CD4-positive, alpha-beta memory T cell (primary cell): ENCODE measurements at regions not wholly inside any gene's neighbourhood (a gene's known extent, or its start where the extent isn't known, plus 50 kb on each side); places are given as distances from the start of the nearest gene placed in this dataset.

ENCODE experiments used
- CTCF ChIA-PET: fragments of 350-600 bp; sonication (Branson Sonifier 250); formaldehyde crosslinking; loops from one replicate; lab custom pipeline; 2021; ENCODE audit warnings: inconsistent platforms; ENCODE audit not compliant: partially characterized antibody; lab: Charles Lee
- POLR2A ChIA-PET: fragments of 350-600 bp; sonication (Branson Sonifier 250); formaldehyde crosslinking; loops from one replicate; lab custom pipeline; 2021; ENCODE audit not compliant: partially characterized antibody; lab: Charles Lee
- DNase-seq, 5 donors: peaks; one replicate each; pipeline versions ENCODE4 v3.0.0 to v3.0.0-alpha.2; 2020 to 2022; ENCODE audit warnings: mixed read lengths in 1 of 5
- H3K27ac ChIP-seq: one replicate; pipeline ENCODE4 v1.7.0; 2013; ENCODE audit warnings: low read depth, low read length
- H3K27me3 ChIP-seq: 2 replicates; pipeline ENCODE4 v1.7.0; 2013; ENCODE audit warnings: mild to moderate bottlenecking, low read length, moderate library complexity; ENCODE audit not compliant: insufficient read depth
- H3K36me3 ChIP-seq: 2 replicates; pipeline ENCODE4 v1.7.0; 2013; ENCODE audit warnings: mild to moderate bottlenecking, low read length, moderate library complexity; ENCODE audit not compliant: insufficient read depth
- H3K4me1 ChIP-seq: 2 replicates; pipeline ENCODE4 v1.7.0; 2013; ENCODE audit warnings: mild to moderate bottlenecking, low read length, moderate library complexity; ENCODE audit not compliant: insufficient read depth
- H3K4me3 ChIP-seq, 2 donors: one replicate each; pipeline ENCODE4 v1.7.0; 2013; ENCODE audit warnings: low read length in 2 of 2, mild to moderate bottlenecking in 1 of 2
- H3K9me3 ChIP-seq, 2 donors: one replicate each; pipeline ENCODE4 v1.7.0; 2013; ENCODE audit warnings: low read length in 2 of 2, control low read depth in 1 of 2; ENCODE audit not compliant: control insufficient read depth in 1 of 2
- H3K27ac Mint-ChIP-seq, 7 donors: one replicate each; pipeline ENCODE4 v1.8.0; 2020 to 2021; ENCODE audit warnings: mixed read lengths in 7 of 7, mild to moderate bottlenecking in 6 of 7, inconsistent platforms in 3 of 7, moderate library complexity in 3 of 7
- H3K27me3 Mint-ChIP-seq, 2 donors: one replicate each; pipeline ENCODE4 v1.8.0; 2020 to 2021; ENCODE audit warnings: mixed read lengths in 2 of 2
- H3K36me3 Mint-ChIP-seq, 2 donors: one replicate each; pipeline ENCODE4 v1.8.0; 2020 to 2021; ENCODE audit warnings: mixed read lengths in 2 of 2, inconsistent platforms in 1 of 2, mild to moderate bottlenecking in 1 of 2
- H3K4me1 Mint-ChIP-seq, 4 donors: one replicate each; pipeline ENCODE4 v1.8.0; 2020 to 2021; ENCODE audit warnings: mixed read lengths in 4 of 4, mild to moderate bottlenecking in 1 of 4
- H3K4me3 Mint-ChIP-seq, 8 donors: one replicate each; pipeline ENCODE4 v1.8.0; 2020 to 2021; ENCODE audit warnings: mixed read lengths in 8 of 8, mild to moderate bottlenecking in 7 of 8, moderate library complexity in 6 of 8, inconsistent platforms in 3 of 8
- H3K9me3 Mint-ChIP-seq, 8 donors: one replicate each; pipeline ENCODE4 v1.8.0; 2020 to 2021; ENCODE audit warnings: mixed read lengths in 8 of 8, mild to moderate bottlenecking in 5 of 8, inconsistent platforms in 3 of 8, moderate library complexity in 1 of 8
- intact Hi-C: fragments of 100-400 bp; cut with micrococcal nuclease; formaldehyde crosslinking; loops from one replicate; pipeline ENCODE4 v1.15.1; 2023

DNA sequence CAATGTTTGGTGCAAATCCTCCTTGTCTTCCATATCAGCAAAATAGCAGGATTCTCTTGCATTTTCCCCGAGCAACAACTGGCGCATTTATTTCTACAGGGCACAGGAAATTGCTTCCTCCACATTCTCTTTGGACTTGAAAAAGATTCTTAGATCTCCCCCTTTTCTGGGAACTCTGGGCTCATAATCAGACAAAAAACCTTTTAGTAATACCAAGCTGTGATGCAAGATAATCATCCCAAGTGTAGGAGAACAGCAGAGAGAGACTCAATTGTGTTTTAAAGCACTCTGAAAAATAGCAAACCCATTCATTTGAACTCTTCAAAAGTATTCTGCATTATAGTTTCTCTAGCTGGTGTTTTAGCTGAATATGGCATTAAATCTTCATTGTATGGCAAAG is 419.6 kb upstream of the NPVF start:
- Mint-ChIP-seq H3K4me3 (no peak overlapping the region), H3K27me3 (peaks cover 3 to 4% of the 10 kb centered on the region in 2 donors), H3K36me3 (no peaks in the 10 kb centered on the region), H3K9me3 (peaks cover 0 to 2% (median 0%) of the 10 kb centered on the region in 8 donors), H3K27ac (no peak overlapping the region), H3K4me1 (no peaks in the 10 kb centered on the region)
- no peak overlapping the region for H3K4me3 ChIP-seq
- H3K9me3 ChIP-seq, result no peaks in the 10 kb centered on the region
- H3K27ac ChIP-seq, result no peak overlapping the region
- no peaks in the 10 kb centered on the region for H3K36me3 ChIP-seq
- no peak for DNase-seq
- H3K4me1 ChIP-seq, result no peaks in the 10 kb centered on the region
- H3K27me3 ChIP-seq, result no peaks in the 10 kb centered on the region
- intact Hi-C loops, result no loop called here
- CTCF ChIA-PET, result no interaction called here
- POLR2A ChIA-PET, result no interaction called here

DNA sequence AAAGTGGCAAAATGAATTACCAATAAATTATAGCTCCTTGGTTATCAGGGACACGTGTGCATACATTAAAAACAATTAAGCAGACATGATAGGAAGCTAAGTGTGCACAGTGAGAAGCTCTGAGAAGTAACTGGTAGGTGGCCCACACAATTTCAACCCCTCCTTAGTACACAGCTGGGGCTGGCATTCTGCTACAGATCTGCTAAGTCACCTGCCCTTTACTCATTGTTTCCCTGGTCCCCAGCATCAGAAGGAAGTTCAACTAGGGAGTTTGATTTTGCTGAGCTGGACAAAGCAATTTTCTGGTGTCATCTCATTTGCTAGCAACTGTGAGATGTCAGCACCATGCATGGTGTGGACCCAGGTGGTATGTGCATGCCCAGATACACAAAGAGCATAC is 424.1 kb upstream of the NPVF start:
- Mint-ChIP-seq H3K4me3 (peak overlapping the region in 1 of 8 donors; percentile 3), H3K36me3 (no peaks in the 10 kb centered on the region), H3K27ac (no peak overlapping the region), H3K9me3 (no peaks in the 10 kb centered on the region), H3K27me3 (peaks cover 2% of the 10 kb centered on the region in 2 donors), H3K4me1 (peaks cover 0 to 7% (median 3%) of the 10 kb centered on the region in 4 donors)
- Histone ChIP-seq H3K4me1 (no peaks in the 10 kb centered on the region), H3K36me3 (no peaks in the 10 kb centered on the region), H3K4me3 (no peak overlapping the region), H3K27me3 (no peaks in the 10 kb centered on the region), H3K27ac (no peak overlapping the region), H3K9me3 (no peaks in the 10 kb centered on the region)
- intact Hi-C loops, result no loop called here
- no peak for DNase-seq
- CTCF ChIA-PET, result no interaction called here
- POLR2A ChIA-PET, result no interaction called here

DNA sequence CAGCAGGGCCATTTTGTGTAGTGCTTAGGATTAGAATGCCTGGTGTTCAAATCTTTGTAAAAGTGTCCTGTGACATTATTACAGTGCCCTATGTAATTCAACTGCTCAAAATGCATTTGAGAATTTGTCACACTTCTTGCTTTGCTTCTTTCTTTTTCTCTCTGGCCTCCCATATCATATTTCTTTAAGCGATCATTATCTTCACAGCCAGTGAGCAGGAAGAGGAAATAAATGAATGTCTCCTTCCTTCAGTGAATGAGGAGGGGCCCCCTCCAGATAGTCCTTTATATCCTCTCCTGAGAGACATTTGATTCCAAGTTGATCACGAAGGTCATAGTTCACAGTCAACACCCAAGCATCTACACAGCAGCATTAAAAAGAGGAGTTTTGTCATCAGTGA is 425.1 kb upstream of the NPVF start:
- DNase-seq, result no peak
- no peaks in the 10 kb centered on the region for H3K36me3 Mint-ChIP-seq
- Histone ChIP-seq H3K4me1 (no peaks in the 10 kb centered on the region), H3K27me3 (no peaks in the 10 kb centered on the region), H3K4me3 (no peak overlapping the region), H3K36me3 (no peaks in the 10 kb centered on the region), H3K27ac (no peak overlapping the region), H3K9me3 (no peaks in the 10 kb centered on the region)
- H3K27me3 Mint-ChIP-seq, result peaks cover 2% of the 10 kb centered on the region in 2 donors
- ChIA-PET POLR2A (no interaction called here), CTCF (no interaction called here)
- H3K27ac Mint-ChIP-seq, result no peak overlapping the region
- intact Hi-C loops, result no loop called here
- peaks cover 0 to 4% (median 0%) of the 10 kb centered on the region in 8 donors for H3K9me3 Mint-ChIP-seq
- H3K4me3 Mint-ChIP-seq, result no peak overlapping the region
- H3K4me1 Mint-ChIP-seq, result peaks cover 0 to 7% (median 3%) of the 10 kb centered on the region in 4 donors

DNA sequence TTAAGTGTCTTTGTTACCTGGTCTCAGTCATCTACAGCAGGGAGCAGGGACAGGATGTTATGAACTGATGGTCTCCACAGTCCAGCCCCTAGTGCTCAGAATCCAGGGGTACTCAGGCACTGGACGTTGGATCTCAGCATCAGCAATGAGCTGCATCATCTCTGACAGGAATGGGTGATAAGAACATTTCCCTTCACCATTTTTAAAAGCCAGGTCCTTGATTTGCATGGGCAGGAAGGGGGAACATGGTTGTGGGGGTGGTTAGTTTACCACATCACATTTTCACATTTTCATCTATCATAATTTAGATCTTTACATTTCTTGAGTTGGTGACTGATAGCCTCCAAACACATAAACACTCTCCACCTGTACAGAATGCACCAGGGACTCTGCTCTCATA is 427.8 kb upstream of the NPVF start:
- H3K27ac Mint-ChIP-seq, result peak overlapping the region in 1 of 7 donors; percentile 37
- no peak overlapping the region for H3K4me3 Mint-ChIP-seq
- Histone ChIP-seq H3K36me3 (no peaks in the 10 kb centered on the region), H3K4me1 (no peaks in the 10 kb centered on the region), H3K4me3 (no peak overlapping the region), H3K27me3 (no peaks in the 10 kb centered on the region), H3K27ac (no peak overlapping the region), H3K9me3 (no peaks in the 10 kb centered on the region)
- peaks cover 0 to 7% (median 3%) of the 10 kb centered on the region in 4 donors for H3K4me1 Mint-ChIP-seq
- intact Hi-C loops, result no loop called here
- CTCF ChIA-PET, result no interaction called here
- no peaks in the 10 kb centered on the region for H3K36me3 Mint-ChIP-seq
- H3K27me3 Mint-ChIP-seq, result peaks cover 2% of the 10 kb centered on the region in 2 donors
- H3K9me3 Mint-ChIP-seq, result peaks cover 0 to 4% (median 0%) of the 10 kb centered on the region in 8 donors
- POLR2A ChIA-PET, result no interaction called here
- DNase-seq, result no peak

DNA sequence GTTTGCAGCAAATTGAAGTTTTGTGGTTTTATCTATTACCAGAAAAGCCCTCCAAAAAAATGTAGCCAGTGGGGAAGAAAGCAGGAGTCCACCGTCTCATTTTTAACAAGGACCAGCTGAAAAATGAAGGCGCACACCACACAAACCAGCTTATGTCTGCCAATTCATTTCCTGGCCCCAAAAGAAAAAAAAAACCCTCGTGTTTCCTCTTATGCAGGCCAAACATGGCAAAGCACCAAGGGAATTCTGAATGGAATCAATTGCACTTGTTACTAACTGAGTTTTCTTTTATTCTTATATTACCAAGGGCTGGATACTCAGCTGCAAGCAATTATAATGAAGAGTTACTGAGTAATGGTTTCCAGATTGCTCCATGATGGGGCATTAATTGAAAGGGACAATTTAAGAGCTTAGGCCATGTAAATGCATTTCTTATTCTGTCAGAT is 428.3 kb upstream of the NPVF start:
- no peak overlapping the region for H3K4me3 Mint-ChIP-seq
- H3K27ac Mint-ChIP-seq, result no peak overlapping the region

DNA sequence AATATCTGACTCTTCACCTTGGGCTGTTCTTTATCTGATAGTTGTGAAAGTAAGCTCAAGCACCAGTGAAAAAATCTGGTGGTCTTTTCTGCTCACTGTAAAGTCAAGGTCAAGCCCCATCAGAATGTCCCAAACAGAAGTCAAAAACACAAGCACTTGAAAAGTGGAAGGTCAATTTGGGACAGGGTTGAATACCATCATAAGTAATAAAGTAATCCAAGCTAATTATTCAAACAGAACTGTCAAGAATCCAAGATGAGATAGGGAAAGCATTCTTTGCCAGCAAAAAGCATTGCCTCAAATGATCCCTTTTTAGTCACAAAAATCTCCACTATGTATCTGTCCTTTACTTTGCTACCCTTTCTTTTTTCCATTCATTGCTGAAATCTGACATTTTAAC is 430.1 kb upstream of the NPVF start:
- DNase-seq, result no peak
- Histone ChIP-seq H3K9me3 (no peaks in the 10 kb centered on the region), H3K27me3 (no peaks in the 10 kb centered on the region), H3K36me3 (no peaks in the 10 kb centered on the region), H3K4me1 (no peaks in the 10 kb centered on the region), H3K27ac (no peak overlapping the region), H3K4me3 (no peak overlapping the region)
- POLR2A ChIA-PET, result interaction anchor here (0.6 kb wide), 1 partner anchor 1495 kb away, joined by 3 read pairs; no protein-coding TSS in a partner anchor
- H3K36me3 Mint-ChIP-seq, result no peaks in the 10 kb centered on the region
- peaks cover 0 to 4% (median 0%) of the 10 kb centered on the region in 8 donors for H3K9me3 Mint-ChIP-seq
- peaks cover 0 to 7% (median 2%) of the 10 kb centered on the region in 4 donors for H3K4me1 Mint-ChIP-seq
- CTCF ChIA-PET, result no interaction called here
- peaks cover 2 to 4% of the 10 kb centered on the region in 2 donors for H3K27me3 Mint-ChIP-seq
- H3K4me3 Mint-ChIP-seq, result no peak overlapping the region
- H3K27ac Mint-ChIP-seq, result no peak overlapping the region
- intact Hi-C loops, result no loop called here

More for the DNA sequence above, 428.3 kb upstream of the NPVF start:
- Histone ChIP-seq H3K27me3 (no peaks in the 10 kb centered on the region), H3K27ac (no peak overlapping the region), H3K4me3 (no peak overlapping the region), H3K9me3 (no peaks in the 10 kb centered on the region), H3K36me3 (no peaks in the 10 kb centered on the region), H3K4me1 (no peaks in the 10 kb centered on the region)
- ChIA-PET POLR2A (no interaction called here), CTCF (no interaction called here)
- Mint-ChIP-seq H3K27me3 (peaks cover 2% of the 10 kb centered on the region in 2 donors), H3K9me3 (peaks cover 0 to 4% (median 0%) of the 10 kb centered on the region in 8 donors), H3K4me1 (peaks cover 0 to 7% (median 3%) of the 10 kb centered on the region in 4 donors), H3K36me3 (no peaks in the 10 kb centered on the region)
- intact Hi-C loops, result no loop called here
- DNase-seq, result no peak

DNA sequence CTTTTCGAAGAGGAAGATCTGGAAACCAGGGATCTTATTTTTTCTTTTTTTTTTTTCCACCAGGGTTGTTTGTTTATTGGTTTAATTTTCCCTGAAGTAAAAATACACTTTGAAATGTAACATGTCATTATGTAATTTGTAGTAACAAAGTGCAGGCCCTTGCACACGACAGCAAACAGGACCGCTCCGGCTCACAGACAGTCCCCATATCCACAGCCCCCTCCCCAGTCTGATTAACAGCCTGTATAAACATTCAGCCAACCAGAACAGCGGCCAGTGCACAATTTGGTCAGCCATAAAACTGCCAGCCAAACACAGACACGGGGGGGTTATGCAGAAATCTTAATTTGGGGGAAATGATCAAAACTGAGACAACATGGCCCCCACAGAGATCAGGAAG is 431.6 kb upstream of the NPVF start:
- Histone ChIP-seq H3K36me3 (no peaks in the 10 kb centered on the region), H3K4me3 (no peak overlapping the region), H3K27me3 (no peaks in the 10 kb centered on the region), H3K27ac (no peak overlapping the region), H3K4me1 (no peaks in the 10 kb centered on the region), H3K9me3 (no peaks in the 10 kb centered on the region)
- intact Hi-C loops, result no loop called here
- no peak overlapping the region for H3K27ac Mint-ChIP-seq
- H3K27me3 Mint-ChIP-seq, result peaks cover 7 to 12% of the 10 kb centered on the region in 2 donors
- H3K4me3 Mint-ChIP-seq, result no peak overlapping the region
- H3K4me1 Mint-ChIP-seq, result peaks cover 0 to 7% (median 0%) of the 10 kb centered on the region in 4 donors
- H3K9me3 Mint-ChIP-seq, result peaks cover 0 to 4% (median 0%) of the 10 kb centered on the region in 8 donors
- no peak for DNase-seq
- no peaks in the 10 kb centered on the region for H3K36me3 Mint-ChIP-seq
- ChIA-PET CTCF (no interaction called here), POLR2A (no interaction called here)
